HCT116 (cell line): ENCODE measurements at regions not wholly inside any gene's neighbourhood (a gene's known extent, or its start where the extent isn't known, plus 50 kb on each side); places are given as distances from the start of the nearest gene placed in this dataset.

Experiments
- ATAC-seq: fragments of 200-7000 bp; cut with Tn5 transposase; 2 replicates; pipeline ENCODE4 v1.9.1; 2020; ENCODE audit warnings: mild to moderate bottlenecking, moderate library complexity
- BruUV-seq: library from RNA; stranded (reverse); fragments of 400-500 nt; replicated peaks from 2 replicates; lab custom pipeline; 2021; lab: Mats Ljungman, UMichigan
- CTCF ChIA-PET: fragments of 300-600 bp; sonication (Branson Sonifier 250); formaldehyde crosslinking; loops from one replicate; lab custom pipeline; 2021; ENCODE audit warnings: antibody characterized with exemption; lab: Charles Lee
- POLR2A ChIA-PET: fragments of 300-600, 350-600 bp; sonication (Branson Sonifier 250); formaldehyde crosslinking; loops from one replicate; lab custom pipeline; 2021; ENCODE audit warnings: antibody characterized with exemption; lab: Charles Lee
- RAD21 ChIA-PET, 2 experiments: fragments of 300-600 bp; sonication (Branson Sonifier 250); formaldehyde crosslinking; loops; one replicate each; lab custom pipeline; 2023; ENCODE audit warnings: low total read pairs in 2 of 2; ENCODE audit not compliant: uncharacterized antibody in 2 of 2, unreplicated experiment in 2 of 2, low non-redundant PET in 1 of 2; lab: Charles Lee
- DNase-seq: peaks from one replicate; pipeline ENCODE4 v3.0.0-alpha.2; 2010; ENCODE audit warnings: low read depth, low spot score
- H2AFZ ChIP-seq: fragments of 200-600 bp; shearing (Covaris generic), sonication (generic); 2 replicates; pipeline ENCODE4 v1.6.1; 2017; ENCODE audit warnings: low read depth, mixed run types, mixed read lengths, antibody characterized with exemption, low read length; ENCODE audit not compliant: poor library complexity, severe bottlenecking
- H3K27ac ChIP-seq: 2 replicates; pipeline ENCODE4 v1.5.1; 2012; ENCODE audit warnings: low read depth, low read length
- H3K27me3 ChIP-seq: fragments of 200-600 bp; sonication (generic); 2 replicates; pipeline ENCODE4 v1.6.1; 2016; ENCODE audit warnings: mixed run types, low read length, mixed read lengths; ENCODE audit not compliant: insufficient read depth
- H3K36me3 ChIP-seq, 2 experiments: fragments of 200-500 bp in 1 of 2; fragments of 200-600 bp in 1 of 2; sonication (Bioruptor generic) in 1 of 2; sonication (generic) in 1 of 2; 2 replicates each; pipeline versions ENCODE4 v1.5.1 to v1.6.1; 2014 to 2016; ENCODE audit warnings: low read length in 2 of 2, inconsistent platforms in 1 of 2, mixed read lengths in 1 of 2, mixed run types in 1 of 2; ENCODE audit not compliant: insufficient read depth in 2 of 2, control insufficient read depth in 1 of 2
- H3K4me1 ChIP-seq, 2 experiments: fragments of 200-600 bp in 1 of 2; sonication (generic) in 1 of 2; 2 replicates each; pipeline versions ENCODE4 v1.5.1 to v1.6.1; 2012 to 2017; ENCODE audit warnings: low read length in 2 of 2, inconsistent platforms in 1 of 2, mild to moderate bottlenecking in 1 of 2, mixed read lengths in 1 of 2, mixed run types in 1 of 2, moderate library complexity in 1 of 2; ENCODE audit not compliant: insufficient read depth in 2 of 2, control insufficient read depth in 1 of 2
- H3K4me2 ChIP-seq: fragments of 200-600 bp; sonication (generic); 2 replicates; pipeline ENCODE4 v1.6.1; 2017; ENCODE audit warnings: mixed run types, low read length, mixed read lengths
- H3K4me3 ChIP-seq, 2 experiments: fragments of 200-600 bp in 1 of 2; sonication (generic) in 1 of 2; replicated peaks in 1 of 2; 2 replicates each; pipeline ENCODE4 v1.5.1; 2011 to 2016; ENCODE audit warnings: low read length in 2 of 2, control low read depth in 1 of 2, low read depth in 1 of 2, mild to moderate bottlenecking in 1 of 2, mixed read lengths in 1 of 2, mixed run types in 1 of 2
- H3K79me2 ChIP-seq: fragments of 200-600 bp; sonication (generic); 2 replicates; pipeline ENCODE4 v1.6.1; 2017; ENCODE audit warnings: mild to moderate bottlenecking, mixed run types, low read length, moderate library complexity, mixed read lengths; ENCODE audit not compliant: insufficient read depth
- H3K9ac ChIP-seq: fragments of 200-600 bp; sonication (generic); 2 replicates; pipeline ENCODE4 v1.6.1; 2016; ENCODE audit warnings: low read length, mixed read lengths
- H3K9me2 ChIP-seq: fragments of 200-600 bp; sonication (generic), shearing (Covaris generic); 2 replicates; pipeline ENCODE4 v1.6.1; 2017; ENCODE audit warnings: mixed run types, mild to moderate bottlenecking, moderate library complexity; ENCODE audit not compliant: insufficient read depth
- H3K9me3 ChIP-seq, 2 experiments: fragments of 200-500 bp in 1 of 2; fragments of 200-600 bp in 1 of 2; sonication (Bioruptor generic) in 1 of 2; sonication (generic) in 1 of 2; 2 replicates each; pipeline ENCODE4 v1.6.1; 2014 to 2017; ENCODE audit warnings: low read length in 2 of 2, mixed read lengths in 2 of 2, inconsistent platforms in 1 of 2, low read depth in 1 of 2, mild to moderate bottlenecking in 1 of 2, mixed run types in 1 of 2, moderate library complexity in 1 of 2; ENCODE audit not compliant: control insufficient read depth in 1 of 2, insufficient read depth in 1 of 2
- H4K20me1 ChIP-seq: fragments of 200-600 bp; sonication (generic), shearing (Covaris generic); 2 replicates; pipeline ENCODE4 v1.6.1; 2017; ENCODE audit warnings: mixed run types, mild to moderate bottlenecking, moderate library complexity; ENCODE audit not compliant: insufficient read depth
- ATF3 ChIP-seq: IDR thresholded peaks from 2 replicates; pipeline ENCODE4 v1.6.1; 2012
- CEBPB ChIP-seq: IDR thresholded peaks from 2 replicates; pipeline ENCODE4 v1.6.1; 2012; ENCODE audit warnings: low read depth
- EGR1 ChIP-seq: IDR thresholded peaks from 2 replicates; pipeline ENCODE4 v1.6.1; 2012; ENCODE audit warnings: low read depth
- ELF1 ChIP-seq: IDR thresholded peaks from 2 replicates; pipeline ENCODE4 v1.6.1; 2012; ENCODE audit warnings: low read depth, borderline replicate concordance
- EZH2 ChIP-seq: fragments of 200-600 bp; sonication (generic); IDR thresholded peaks from 2 replicates; pipeline ENCODE4 v1.6.1; 2017; ENCODE audit warnings: antibody characterized with exemption, mixed run types
- EZH2phosphoT487 ChIP-seq: fragments of 200-600 bp; IDR thresholded peaks from 2 replicates; pipeline ENCODE4 v1.6.1; 2018; ENCODE audit warnings: antibody characterized with exemption, borderline replicate concordance
- FOSL1 ChIP-seq: IDR thresholded peaks from 2 replicates; pipeline ENCODE4 v1.6.1; 2012; ENCODE audit warnings: low read depth
- JUND ChIP-seq: IDR thresholded peaks from 2 replicates; pipeline ENCODE4 v1.6.1; 2012
- POLR2A ChIP-seq: IDR thresholded peaks from 2 replicates; pipeline ENCODE4 v1.7.0; 2011; ENCODE audit warnings: borderline replicate concordance; ENCODE audit not compliant: insufficient read depth, insufficient read length; ENCODE audit errors: extremely low read depth
- POLR2AphosphoS5 ChIP-seq: IDR thresholded peaks from 2 replicates; pipeline ENCODE4 v1.6.1; 2011; ENCODE audit warnings: mild to moderate bottlenecking, low read depth, low read length, moderate library complexity
- RAD21 ChIP-seq: IDR thresholded peaks from 2 replicates; pipeline ENCODE4 v1.6.1; 2012; ENCODE audit warnings: low read depth, mild to moderate bottlenecking
- SIN3A ChIP-seq: IDR thresholded peaks from 2 replicates; pipeline ENCODE4 v1.6.1; 2012; ENCODE audit warnings: low read depth
- SP1 ChIP-seq: IDR thresholded peaks from 2 replicates; pipeline ENCODE4 v1.6.1; 2012; ENCODE audit warnings: low read depth
- SRF ChIP-seq: IDR thresholded peaks from 2 replicates; pipeline ENCODE4 v1.6.1; 2012; ENCODE audit warnings: low read depth
- YY1 ChIP-seq: IDR thresholded peaks from 2 replicates; pipeline ENCODE4 v1.6.1; 2011; ENCODE audit warnings: low read length, low read depth, moderate library complexity, mild to moderate bottlenecking; ENCODE audit not compliant: insufficient replicate concordance; ENCODE audit errors: extremely low read depth
- ZFX ChIP-seq: fragments of 450-650 bp; IDR thresholded peaks from 2 replicates; pipeline ENCODE4 v1.6.1; 2017
- intact Hi-C: fragments of 100-400 bp; cut with micrococcal nuclease; formaldehyde crosslinking; loops from 2 replicates; pipeline ENCODE4 v1.10.0; 2022
- TF ChIP-seq, protein P1 (sequence below): IDR thresholded peaks from 2 replicates; pipeline ENCODE4 v1.6.1; 2012; ENCODE audit warnings: low read depth

- no peak overlapping the region for H2AFZ ChIP-seq
- ATAC-seq = no peak
- H4K20me1 ChIP-seq = no peaks in the 10 kb centered on the region
- CTCF ChIA-PET = no interaction called here
- H3K9ac ChIP-seq = no peak overlapping the region
- no TSS peak for BruUV-seq
- no peaks in the 10 kb centered on the region for H3K9me2 ChIP-seq
- no peak overlapping the region for H3K4me3 ChIP-seq
- H3K36me3 ChIP-seq = no peaks in the 10 kb centered on the region
- H3K27me3 ChIP-seq = no peaks in the 10 kb centered on the region
- peaks cover 34% of the 10 kb centered on the region for H3K79me2 ChIP-seq
- no peak overlapping the region for H3K27ac ChIP-seq
- RAD21 ChIA-PET = no interaction called here
- no peak overlapping the region for H3K4me2 ChIP-seq
- intact Hi-C loops = no loop called here
- no peak for TF ChIP-seq SIN3A
- no peak for TF ChIP-seq YY1
- TF ChIP-seq RAD21 = no peak
- no peak for TF ChIP-seq SP1
- no peak for TF ChIP-seq EZH2phosphoT487
- TF ChIP-seq, protein P1, sequence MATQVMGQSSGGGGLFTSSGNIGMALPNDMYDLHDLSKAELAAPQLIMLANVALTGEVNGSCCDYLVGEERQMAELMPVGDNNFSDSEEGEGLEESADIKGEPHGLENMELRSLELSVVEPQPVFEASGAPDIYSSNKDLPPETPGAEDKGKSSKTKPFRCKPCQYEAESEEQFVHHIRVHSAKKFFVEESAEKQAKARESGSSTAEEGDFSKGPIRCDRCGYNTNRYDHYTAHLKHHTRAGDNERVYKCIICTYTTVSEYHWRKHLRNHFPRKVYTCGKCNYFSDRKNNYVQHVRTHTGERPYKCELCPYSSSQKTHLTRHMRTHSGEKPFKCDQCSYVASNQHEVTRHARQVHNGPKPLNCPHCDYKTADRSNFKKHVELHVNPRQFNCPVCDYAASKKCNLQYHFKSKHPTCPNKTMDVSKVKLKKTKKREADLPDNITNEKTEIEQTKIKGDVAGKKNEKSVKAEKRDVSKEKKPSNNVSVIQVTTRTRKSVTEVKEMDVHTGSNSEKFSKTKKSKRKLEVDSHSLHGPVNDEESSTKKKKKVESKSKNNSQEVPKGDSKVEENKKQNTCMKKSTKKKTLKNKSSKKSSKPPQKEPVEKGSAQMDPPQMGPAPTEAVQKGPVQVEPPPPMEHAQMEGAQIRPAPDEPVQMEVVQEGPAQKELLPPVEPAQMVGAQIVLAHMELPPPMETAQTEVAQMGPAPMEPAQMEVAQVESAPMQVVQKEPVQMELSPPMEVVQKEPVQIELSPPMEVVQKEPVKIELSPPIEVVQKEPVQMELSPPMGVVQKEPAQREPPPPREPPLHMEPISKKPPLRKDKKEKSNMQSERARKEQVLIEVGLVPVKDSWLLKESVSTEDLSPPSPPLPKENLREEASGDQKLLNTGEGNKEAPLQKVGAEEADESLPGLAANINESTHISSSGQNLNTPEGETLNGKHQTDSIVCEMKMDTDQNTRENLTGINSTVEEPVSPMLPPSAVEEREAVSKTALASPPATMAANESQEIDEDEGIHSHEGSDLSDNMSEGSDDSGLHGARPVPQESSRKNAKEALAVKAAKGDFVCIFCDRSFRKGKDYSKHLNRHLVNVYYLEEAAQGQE = no peak
- TF ChIP-seq CEBPB = no peak
- TF ChIP-seq FOSL1 = no peak
- no peak for TF ChIP-seq EZH2
- no peak for TF ChIP-seq ZFX
- TF ChIP-seq ELF1 = no peak
- TF ChIP-seq POLR2AphosphoS5 = no peak
- TF ChIP-seq JUND = no peak
- TF ChIP-seq ATF3 = no peak
- no peak for TF ChIP-seq EGR1
- no peak for TF ChIP-seq POLR2A
- TF ChIP-seq SRF = no peak
- POLR2A ChIA-PET = no interaction called here
- H3K4me1 ChIP-seq = peaks cover 8 to 27% of the 10 kb centered on the region in 2 experiments
- H3K9me3 ChIP-seq = no peaks in the 10 kb centered on the region
- DNase-seq = no peak
Measured at GRCh38 chr2:144329472-144329871, 190.4 kb downstream of the ZEB2 start.
